Hepatocyte (in vitro differentiated cells): ENCODE measurements at regions not wholly inside any gene's neighbourhood (a gene's known extent, or its start where the extent isn't known, plus 50 kb on each side); places are given as distances from the start of the nearest gene placed in this dataset.
A peak's percentile ranks its signal among the peaks of the same experiment; 100 is the strongest.

Experiments used
- DNase-seq: peaks from one replicate; pipeline ENCODE4 v3.0.0-alpha.2; 2016; ENCODE audit warnings: low spot score
- H2AFZ ChIP-seq: fragments of 200-600 bp; sonication (generic); 2 replicates; pipeline ENCODE4 v1.6.0; 2016; ENCODE audit warnings: antibody characterized with exemption, mild to moderate bottlenecking
- H3K27ac ChIP-seq: fragments of 200-600 bp; sonication (generic); 2 replicates; pipeline ENCODE4 v1.5.1; 2016; ENCODE audit warnings: mild to moderate bottlenecking
- H3K27me3 ChIP-seq: fragments of 200-600 bp; sonication (generic); 2 replicates; pipeline ENCODE4 v1.6.1; 2016
- H3K36me3 ChIP-seq: fragments of 200-600 bp; sonication (generic); replicated peaks from 2 replicates; pipeline ENCODE4 v1.5.1; 2016; ENCODE audit warnings: low read depth; ENCODE audit not compliant: insufficient read depth
- H3K4me1 ChIP-seq: fragments of 200-600 bp; sonication (generic); 2 replicates; pipeline ENCODE4 v1.5.1; 2016; ENCODE audit warnings: mild to moderate bottlenecking, moderate library complexity; ENCODE audit not compliant: insufficient read depth
- H3K4me2 ChIP-seq: fragments of 200-600 bp; sonication (generic); 2 replicates; pipeline ENCODE4 v1.6.0; 2016
- H3K4me3 ChIP-seq: fragments of 200-600 bp; sonication (generic); 2 replicates; pipeline ENCODE4 v1.5.1; 2016; ENCODE audit warnings: mild to moderate bottlenecking
- H3K79me2 ChIP-seq: fragments of 200-600 bp; sonication (generic); 2 replicates; pipeline ENCODE4 v1.6.0; 2017; ENCODE audit warnings: mild to moderate bottlenecking
- H3K9me2 ChIP-seq: fragments of 200-600 bp; sonication (generic); replicated peaks from 2 replicates; pipeline ENCODE4 v1.6.0; 2017; ENCODE audit warnings: mild to moderate bottlenecking; ENCODE audit not compliant: insufficient read depth
- H3K9me3 ChIP-seq: fragments of 200-600 bp; sonication (generic); 2 replicates; pipeline ENCODE4 v1.5.1; 2016; ENCODE audit warnings: low read depth, mild to moderate bottlenecking
- H4K20me1 ChIP-seq: fragments of 200-600 bp; sonication (generic); 2 replicates; pipeline ENCODE4 v1.6.0; 2016; ENCODE audit warnings: mild to moderate bottlenecking; ENCODE audit not compliant: insufficient read depth, poor library complexity, severe bottlenecking
- EZH2 ChIP-seq: fragments of 200-600 bp; sonication (generic); IDR thresholded peaks from 2 replicates; pipeline ENCODE4 v1.6.1; 2016; ENCODE audit warnings: antibody characterized with exemption, mild to moderate bottlenecking, borderline replicate concordance
- EZH2phosphoT487 ChIP-seq: fragments of 200-600 bp; sonication (generic); IDR thresholded peaks from one replicate; pipeline ENCODE4 v1.6.1; 2018; ENCODE audit warnings: antibody characterized with exemption, mild to moderate bottlenecking, low read depth, moderate library complexity; ENCODE audit not compliant: unreplicated experiment, severe bottlenecking
- WGBS: methylation state at CpG from one replicate; pipeline ENCODE4 v1.1.6; 2016; ENCODE audit warnings: low lambda C conversion rate; ENCODE audit errors: missing lambda C conversion rate; 5-methylcytosine and 5-hydroxymethylcytosine counted together
- TF ChIP-seq, protein P1 (sequence below): fragments of 200-600 bp; sonication (generic); IDR thresholded peaks from 2 replicates; pipeline ENCODE4 v1.5.1; 2016; ENCODE audit warnings: antibody characterized with exemption, mild to moderate bottlenecking; ENCODE audit not compliant: poor library complexity

- DNase-seq: no peak
- no peaks in the 10 kb centered on the region for H4K20me1 ChIP-seq
- H3K4me1 ChIP-seq: no peaks in the 10 kb centered on the region
- no peaks in the 10 kb centered on the region for H3K9me3 ChIP-seq
- H3K27me3 ChIP-seq: no peaks in the 10 kb centered on the region
- WGBS: 96% methylated on average over 2 of the region's 2 CpGs
- H3K27ac ChIP-seq: no peak overlapping the region
- H3K79me2 ChIP-seq: no peaks in the 10 kb centered on the region
- H2AFZ ChIP-seq: no peak overlapping the region
- no peak for TF ChIP-seq EZH2phosphoT487
- TF ChIP-seq EZH2: no peak
- TF ChIP-seq, protein P1, sequence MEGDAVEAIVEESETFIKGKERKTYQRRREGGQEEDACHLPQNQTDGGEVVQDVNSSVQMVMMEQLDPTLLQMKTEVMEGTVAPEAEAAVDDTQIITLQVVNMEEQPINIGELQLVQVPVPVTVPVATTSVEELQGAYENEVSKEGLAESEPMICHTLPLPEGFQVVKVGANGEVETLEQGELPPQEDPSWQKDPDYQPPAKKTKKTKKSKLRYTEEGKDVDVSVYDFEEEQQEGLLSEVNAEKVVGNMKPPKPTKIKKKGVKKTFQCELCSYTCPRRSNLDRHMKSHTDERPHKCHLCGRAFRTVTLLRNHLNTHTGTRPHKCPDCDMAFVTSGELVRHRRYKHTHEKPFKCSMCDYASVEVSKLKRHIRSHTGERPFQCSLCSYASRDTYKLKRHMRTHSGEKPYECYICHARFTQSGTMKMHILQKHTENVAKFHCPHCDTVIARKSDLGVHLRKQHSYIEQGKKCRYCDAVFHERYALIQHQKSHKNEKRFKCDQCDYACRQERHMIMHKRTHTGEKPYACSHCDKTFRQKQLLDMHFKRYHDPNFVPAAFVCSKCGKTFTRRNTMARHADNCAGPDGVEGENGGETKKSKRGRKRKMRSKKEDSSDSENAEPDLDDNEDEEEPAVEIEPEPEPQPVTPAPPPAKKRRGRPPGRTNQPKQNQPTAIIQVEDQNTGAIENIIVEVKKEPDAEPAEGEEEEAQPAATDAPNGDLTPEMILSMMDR: no peak
- H3K4me3 ChIP-seq: no peak overlapping the region
- H3K36me3 ChIP-seq: no peaks in the 10 kb centered on the region
- H3K4me2 ChIP-seq: no peak overlapping the region
- no peaks in the 10 kb centered on the region for H3K9me2 ChIP-seq
Measured at GRCh38 chr16:17832738-17833137, 362.0 kb upstream of the XYLT1 start.

GRCh38 chr16:17831330-17831729, 360.6 kb upstream of the XYLT1 start:
- no peak overlapping the region for H3K27ac ChIP-seq
- no peak overlapping the region for H3K4me2 ChIP-seq
- no peak overlapping the region for H3K4me3 ChIP-seq
- WGBS: 68% methylated on average over 5 of the region's 5 CpGs
- H3K36me3 ChIP-seq: no peaks in the 10 kb centered on the region
- H3K9me3 ChIP-seq: no peaks in the 10 kb centered on the region
- no peak for TF ChIP-seq EZH2
- TF ChIP-seq EZH2phosphoT487: no peak
- TF ChIP-seq, protein P1: peak; percentile 16
- H3K4me1 ChIP-seq: no peaks in the 10 kb centered on the region
- no peak overlapping the region for H2AFZ ChIP-seq
- no peaks in the 10 kb centered on the region for H3K9me2 ChIP-seq
- no peaks in the 10 kb centered on the region for H3K79me2 ChIP-seq
- no peaks in the 10 kb centered on the region for H4K20me1 ChIP-seq
- no peaks in the 10 kb centered on the region for H3K27me3 ChIP-seq
- DNase-seq: peak; percentile 13

- Histone ChIP-seq H3K4me1 (no peaks in the 10 kb centered on the region), H3K4me2 (no peak overlapping the region), H3K9me2 (no peaks in the 10 kb centered on the region), H3K79me2 (no peaks in the 10 kb centered on the region), H4K20me1 (no peaks in the 10 kb centered on the region), H3K9me3 (no peaks in the 10 kb centered on the region), H3K27me3 (no peaks in the 10 kb centered on the region), H3K36me3 (no peaks in the 10 kb centered on the region), H3K4me3 (no peak overlapping the region), H3K27ac (no peak overlapping the region), H2AFZ (no peak overlapping the region)
- TF ChIP-seq EZH2phosphoT487 (no peak), EZH2 (no peak)
- TF ChIP-seq, protein P1: no peak
- no peak for DNase-seq
- 79% methylated on average over 2 of the region's 2 CpGs for WGBS
Measured at GRCh38 chr16:17830651-17831050, 359.9 kb upstream of the XYLT1 start.

DNA sequence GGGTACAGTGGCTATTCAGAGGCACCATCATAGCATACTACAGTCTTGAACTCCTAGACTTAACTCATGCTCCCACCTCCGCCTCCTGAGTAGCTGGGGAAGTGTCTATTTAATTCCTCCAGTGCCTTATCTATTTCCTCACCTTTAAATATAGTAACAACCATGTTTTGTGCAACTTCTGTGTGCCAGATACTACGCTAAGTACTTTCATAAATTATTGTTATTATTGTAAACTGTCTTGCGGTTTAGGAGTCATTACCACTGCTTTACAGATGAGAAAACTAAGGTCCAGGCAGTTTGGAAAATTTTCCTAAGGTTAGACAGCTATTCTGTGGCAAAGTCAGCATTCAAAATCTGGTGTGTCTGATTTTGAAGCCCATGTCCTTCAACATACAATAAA, 359.1 kb upstream of the XYLT1 start:
- WGBS: 81% methylated on average over 3 of the region's 3 CpGs
- TF ChIP-seq EZH2 (no peak), EZH2phosphoT487 (no peak)
- TF ChIP-seq, protein P1: no peak
- Histone ChIP-seq H3K9me2 (no peaks in the 10 kb centered on the region), H3K9me3 (no peaks in the 10 kb centered on the region), H3K4me3 (no peak overlapping the region), H3K36me3 (no peaks in the 10 kb centered on the region), H3K4me1 (no peaks in the 10 kb centered on the region), H2AFZ (no peak overlapping the region), H4K20me1 (no peaks in the 10 kb centered on the region), H3K4me2 (no peak overlapping the region), H3K27ac (no peak overlapping the region), H3K27me3 (no peaks in the 10 kb centered on the region), H3K79me2 (no peaks in the 10 kb centered on the region)
- no peak for DNase-seq
